IMR-90 (cell line): ENCODE measurements at regions not wholly inside any gene's neighbourhood (a gene's known extent, or its start where the extent isn't known, plus 50 kb on each side); places are given as distances from the start of the nearest gene placed in this dataset.

ENCODE experiments used
- ATAC-seq: fragments of 200-7000 bp; cut with Tn5 transposase; 2 replicates; pipeline ENCODE4 v1.9.1; 2020; ENCODE audit warnings: low read depth, mild to moderate bottlenecking, moderate library complexity
- BruUV-seq: library from RNA; stranded (reverse); fragments of 400-500 nt; replicated peaks from 2 replicates; lab custom pipeline; 2021; lab: Mats Ljungman, UMichigan
- CTCF ChIA-PET: fragments of 300-600 bp; formaldehyde crosslinking; extraction: SDS; loops from one replicate; lab custom pipeline; 2021; ENCODE audit warnings: antibody characterized with exemption; lab: Yijun Ruan, JAX
- POLR2A ChIA-PET: fragments of 300-600 bp; sonication (Branson Sonifier 250); formaldehyde crosslinking; loops from one replicate; lab custom pipeline; 2022; ENCODE audit warnings: antibody characterized with exemption; ENCODE audit not compliant: unreplicated experiment; lab: Charles Lee
- DNase-seq: peaks from one replicate; pipeline ENCODE4 v3.0.0; 2013
- H2AFZ ChIP-seq: replicated peaks from 2 replicates; pipeline ENCODE3; 2013; ENCODE audit warnings: low read length, mild to moderate bottlenecking; ENCODE audit not compliant: poor library complexity
- H2AK5ac ChIP-seq: 2 replicates; pipeline ENCODE4 v1.6.1; 2013; ENCODE audit warnings: low read depth, low read length, inconsistent platforms
- H2AK9ac ChIP-seq: replicated peaks from 2 replicates; pipeline ENCODE3; 2013; ENCODE audit warnings: mild to moderate bottlenecking, low read depth, low read length, moderate library complexity; ENCODE audit not compliant: poor library complexity
- H2BK120ac ChIP-seq: 2 replicates; pipeline ENCODE4 v1.6.1; 2013; ENCODE audit warnings: low read depth, low read length, inconsistent platforms
- H2BK15ac ChIP-seq: 3 replicates; pipeline ENCODE4 v1.6.1; 2013; ENCODE audit warnings: low read depth, low read length, inconsistent platforms
- H2BK20ac ChIP-seq: 2 replicates; pipeline ENCODE4 v1.6.1; 2013; ENCODE audit warnings: low read depth, mild to moderate bottlenecking, inconsistent platforms, low read length, moderate library complexity
- H2BK5ac ChIP-seq: 2 replicates; pipeline ENCODE4 v1.6.1; 2013; ENCODE audit warnings: mild to moderate bottlenecking, low read depth, low read length, inconsistent platforms; ENCODE audit not compliant: poor library complexity, severe bottlenecking
- H3K14ac ChIP-seq: replicated peaks from 2 replicates; pipeline ENCODE4 v1.6.1; 2013; ENCODE audit warnings: low read depth, low read length, inconsistent platforms
- H3K18ac ChIP-seq: 2 replicates; pipeline ENCODE4 v1.6.1; 2013; ENCODE audit warnings: low read depth, low read length, control low read depth
- H3K23ac ChIP-seq: 2 replicates; pipeline ENCODE4 v1.6.1; 2013; ENCODE audit warnings: low read depth, low read length, inconsistent platforms
- H3K27ac ChIP-seq: 2 replicates; pipeline ENCODE4 v1.5.1; 2013; ENCODE audit warnings: mild to moderate bottlenecking, control low read depth, low read length; ENCODE audit not compliant: insufficient read depth
- H3K27me3 ChIP-seq: 2 replicates; pipeline ENCODE4 v1.6.1; 2013; ENCODE audit warnings: low read length; ENCODE audit not compliant: control insufficient read depth, insufficient read depth
- H3K36me3 ChIP-seq: 2 replicates; pipeline ENCODE4 v1.6.1; 2013; ENCODE audit warnings: low read length, mixed read lengths; ENCODE audit not compliant: control insufficient read depth, insufficient read depth
- H3K4ac ChIP-seq: 2 replicates; pipeline ENCODE4 v1.6.1; 2013; ENCODE audit warnings: low read depth, low read length, inconsistent platforms
- H3K4me1 ChIP-seq: 2 replicates; pipeline ENCODE4 v1.6.1; 2013; ENCODE audit warnings: low read length, mixed read lengths; ENCODE audit not compliant: control insufficient read depth, insufficient read depth
- H3K4me2 ChIP-seq: 2 replicates; pipeline ENCODE4 v1.6.1; 2013; ENCODE audit warnings: low read depth, mild to moderate bottlenecking, control low read depth, low read length, moderate library complexity
- H3K4me3 ChIP-seq: 2 replicates; pipeline ENCODE4 v1.5.1; 2013; ENCODE audit warnings: low read depth, mild to moderate bottlenecking, control low read depth, low read length, moderate library complexity; ENCODE audit not compliant: insufficient read depth
- H3K56ac ChIP-seq: 2 replicates; pipeline ENCODE4 v1.6.1; 2013; ENCODE audit warnings: low read length, inconsistent platforms; ENCODE audit not compliant: insufficient read depth; ENCODE audit errors: extremely low read depth
- H3K79me1 ChIP-seq, 2 experiments: 2 replicates each; pipeline ENCODE4 v1.6.1; 2013; ENCODE audit warnings: low read length in 2 of 2, inconsistent platforms in 1 of 2, low read depth in 1 of 2
- H3K9ac ChIP-seq: 2 replicates; pipeline ENCODE4 v1.6.1; 2013; ENCODE audit warnings: low read depth, low read length, control low read depth
- H3K9me1 ChIP-seq: 2 replicates; pipeline ENCODE4 v1.6.1; 2013; ENCODE audit warnings: low read length, inconsistent platforms; ENCODE audit not compliant: insufficient read depth
- H3K9me3 ChIP-seq: 2 replicates; pipeline ENCODE4 v1.6.1; 2013; ENCODE audit warnings: low read length; ENCODE audit not compliant: control insufficient read depth, insufficient read depth
- H4K20me1 ChIP-seq: 2 replicates; pipeline ENCODE4 v1.6.1; 2013; ENCODE audit warnings: low read length, inconsistent platforms; ENCODE audit not compliant: insufficient read depth
- H4K5ac ChIP-seq: 2 replicates; pipeline ENCODE4 v1.6.1; 2013; ENCODE audit warnings: mild to moderate bottlenecking, low read depth, low read length, control low read depth
- H4K8ac ChIP-seq, 2 experiments: 2 replicates each; pipeline ENCODE4 v1.6.1; 2013; ENCODE audit warnings: low read depth in 2 of 2, low read length in 2 of 2, control low read depth in 1 of 2, inconsistent platforms in 1 of 2
- H4K91ac ChIP-seq: 2 replicates; pipeline ENCODE4 v1.6.1; 2013; ENCODE audit warnings: low read depth, low read length, inconsistent platforms; ENCODE audit not compliant: insufficient read depth
- BHLHE40 ChIP-seq: fragments of 150-350 bp; IDR thresholded peaks from 2 replicates; pipeline ENCODE4 v1.6.1; 2016; ENCODE audit warnings: mild to moderate bottlenecking, low read depth, low read length
- CEBPB ChIP-seq: IDR thresholded peaks from 2 replicates; pipeline ENCODE4 v1.6.1; 2012; ENCODE audit warnings: low read depth, low read length, improper control_type of control experiment
- CHD1 ChIP-seq: IDR thresholded peaks from 2 replicates; pipeline ENCODE4 v1.6.1; 2012; ENCODE audit warnings: low read depth, low read length, improper control_type of control experiment
- CTCF ChIP-seq: conservative IDR thresholded peaks from 2 replicates; pipeline ENCODE4 v1.5.1; 2012; ENCODE audit warnings: mild to moderate bottlenecking, low read depth, low read length, improper control_type of control experiment
- FOS ChIP-seq: fragments of 150-350 bp; IDR thresholded peaks from 2 replicates; pipeline ENCODE4 v1.6.1; 2016; ENCODE audit warnings: low read depth, low read length
- MAFK ChIP-seq: IDR thresholded peaks from 2 replicates; pipeline ENCODE4 v1.6.1; 2012; ENCODE audit warnings: low read depth, low read length, improper control_type of control experiment
- MAZ ChIP-seq: IDR thresholded peaks from 2 replicates; pipeline ENCODE4 v1.6.1; 2012; ENCODE audit warnings: low read depth, mild to moderate bottlenecking, low read length, improper control_type of control experiment, moderate library complexity, borderline replicate concordance
- MXI1 ChIP-seq: IDR thresholded peaks from 2 replicates; pipeline ENCODE4 v1.6.1; 2012; ENCODE audit warnings: low read depth, mild to moderate bottlenecking, low read length, moderate library complexity, borderline replicate concordance
- NFE2L2 ChIP-seq: fragments of 150-350 bp; IDR thresholded peaks from 2 replicates; pipeline ENCODE4 v1.6.1; 2016; ENCODE audit warnings: low read depth, mild to moderate bottlenecking, low read length
- POLR2A ChIP-seq: IDR thresholded peaks from 2 replicates; pipeline ENCODE4 v1.6.1; 2012; ENCODE audit warnings: mild to moderate bottlenecking, low read depth, low read length
- RAD21 ChIP-seq: IDR thresholded peaks from 2 replicates; pipeline ENCODE4 v1.6.1; 2012; ENCODE audit warnings: low read length, improper control_type of control experiment
- RCOR1 ChIP-seq: IDR thresholded peaks from 2 replicates; pipeline ENCODE4 v1.6.1; 2012; ENCODE audit warnings: mild to moderate bottlenecking, low read length, improper control_type of control experiment; ENCODE audit not compliant: insufficient replicate concordance
- RFX5 ChIP-seq: IDR thresholded peaks from 2 replicates; pipeline ENCODE4 v1.8.0; 2012; ENCODE audit warnings: low read depth, mild to moderate bottlenecking, low read length, moderate library complexity
- SMC3 ChIP-seq: fragments of 150-350 bp; IDR thresholded peaks from 2 replicates; pipeline ENCODE4 v1.6.1; 2016; ENCODE audit warnings: low read depth, mild to moderate bottlenecking, antibody characterized with exemption, low read length, moderate library complexity
- USF2 ChIP-seq: fragments of 150-350 bp; IDR thresholded peaks from 2 replicates; pipeline ENCODE4 v1.6.1; 2017; ENCODE audit warnings: mild to moderate bottlenecking, antibody characterized with exemption, low read length, low read depth
- WGBS, 2 experiments: methylation state at CpG; one replicate each; pipeline versions ENCODE4 v1.1.5 to v1.1.7; 2013; ENCODE audit warnings: missing lambda C conversion rate in 2 of 2; ENCODE audit not compliant: insufficient read length in 1 of 2; ENCODE audit errors: extremely low coverage in 2 of 2; 5-methylcytosine and 5-hydroxymethylcytosine counted together
- dilution Hi-C: fragments of 300-500 bp; cut with HindIII; formaldehyde crosslinking; loops from one replicate; pipeline ENCODE4 v1.14.3; 2018; ENCODE audit warnings: low sequenced_read_pairs; ENCODE audit not compliant: unreplicated experiment
- in situ Hi-C: fragments of 300-500 bp; cut with MboI; formaldehyde crosslinking; loops from 3 replicates; pipeline ENCODE4 v1.14.3; 2019; ENCODE audit warnings: low sequenced_read_pairs, inconsistent platforms, mixed read lengths
- intact Hi-C: fragments of 100-400 bp; cut with micrococcal nuclease; formaldehyde crosslinking; loops from 2 replicates; pipeline ENCODE4 v1.10.0; 2022
- TF ChIP-seq, protein P1 (sequence below): fragments of 150-350 bp; IDR thresholded peaks from 2 replicates; pipeline ENCODE4 v1.6.1; 2016; ENCODE audit warnings: low read depth, mild to moderate bottlenecking, low read length, moderate library complexity, borderline replicate concordance

DNA sequence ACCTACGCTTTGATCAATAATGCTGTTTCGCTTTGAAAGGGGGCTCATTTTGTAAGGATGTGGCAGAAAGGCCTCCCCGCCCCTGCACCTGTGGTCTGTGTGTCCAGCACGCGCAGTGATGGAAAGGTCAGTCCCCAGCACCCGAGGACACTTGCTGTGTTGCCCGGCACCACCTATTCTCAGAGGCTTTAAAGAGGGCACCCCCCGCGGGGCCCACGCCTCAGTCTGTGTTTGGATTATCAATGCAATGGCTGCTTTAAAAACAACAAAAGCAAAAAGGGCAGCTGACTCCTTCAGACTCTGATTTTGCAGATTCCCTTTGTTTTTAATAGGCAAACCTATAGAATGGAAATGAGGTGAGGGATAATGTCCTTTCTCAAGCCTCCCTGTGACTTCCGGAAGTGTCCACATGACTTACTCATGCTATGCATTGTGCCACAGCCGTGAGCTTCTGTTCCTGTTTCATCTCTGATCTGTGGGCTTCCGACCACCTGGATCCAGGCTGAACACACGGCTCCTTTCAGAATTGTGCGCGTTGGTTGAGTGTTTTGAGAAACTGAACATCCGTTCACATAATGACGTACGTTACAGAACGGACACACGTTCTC lies 416.2 kb downstream of the IRX2 start:
- no peaks in the 10 kb centered on the region for H3K9me1 ChIP-seq
- H3K56ac ChIP-seq = no peak overlapping the region
- H4K20me1 ChIP-seq = no peaks in the 10 kb centered on the region
- intact Hi-C loops = no loop called here
- H2BK120ac ChIP-seq = no peak overlapping the region
- 71% methylated on average over 9 of the region's 21 CpGs; no CpG with 5 or more reads in 1 of the 2 experiments for WGBS, 2 experiments
- H3K18ac ChIP-seq = no peak overlapping the region
- ChIA-PET CTCF (no interaction called here), POLR2A (no interaction called here)
- H2BK5ac ChIP-seq = no peak overlapping the region
- no peak overlapping the region for H4K91ac ChIP-seq
- H2AFZ ChIP-seq = no peak overlapping the region
- no peak for ATAC-seq
- no peaks in the 10 kb centered on the region for H3K4me1 ChIP-seq
- H3K27me3 ChIP-seq = no peaks in the 10 kb centered on the region
- H3K79me1 ChIP-seq = no peaks in the 10 kb centered on the region
- no peak overlapping the region for H3K9ac ChIP-seq
- no peak overlapping the region for H4K5ac ChIP-seq
- DNase-seq = no peak
- no peak overlapping the region for H3K4me2 ChIP-seq
- peaks cover 48% of the 10 kb centered on the region for H3K9me3 ChIP-seq
- no peak overlapping the region for H2BK20ac ChIP-seq
- BruUV-seq = no TSS peak
- H3K4me3 ChIP-seq = no peak overlapping the region
- H2BK15ac ChIP-seq = no peak overlapping the region
- in situ Hi-C loops = no loop called here
- TF ChIP-seq MAFK (no peak), CTCF (no peak), RAD21 (no peak), RCOR1 (no peak), RFX5 (no peak), USF2 (no peak), MXI1 (no peak), CEBPB (no peak), SMC3 (no peak), BHLHE40 (no peak), NFE2L2 (no peak), MAZ (no peak), CHD1 (no peak), POLR2A (no peak), FOS (no peak)
- TF ChIP-seq, protein P1, sequence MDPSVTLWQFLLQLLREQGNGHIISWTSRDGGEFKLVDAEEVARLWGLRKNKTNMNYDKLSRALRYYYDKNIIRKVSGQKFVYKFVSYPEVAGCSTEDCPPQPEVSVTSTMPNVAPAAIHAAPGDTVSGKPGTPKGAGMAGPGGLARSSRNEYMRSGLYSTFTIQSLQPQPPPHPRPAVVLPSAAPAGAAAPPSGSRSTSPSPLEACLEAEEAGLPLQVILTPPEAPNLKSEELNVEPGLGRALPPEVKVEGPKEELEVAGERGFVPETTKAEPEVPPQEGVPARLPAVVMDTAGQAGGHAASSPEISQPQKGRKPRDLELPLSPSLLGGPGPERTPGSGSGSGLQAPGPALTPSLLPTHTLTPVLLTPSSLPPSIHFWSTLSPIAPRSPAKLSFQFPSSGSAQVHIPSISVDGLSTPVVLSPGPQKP = no peak
- H3K4ac ChIP-seq = no peak overlapping the region
- no peak overlapping the region for H2AK5ac ChIP-seq
- H2AK9ac ChIP-seq = no peak overlapping the region
- no peak overlapping the region for H3K27ac ChIP-seq
- no peak overlapping the region for H3K23ac ChIP-seq
- dilution Hi-C loops = no loop called here
- H4K8ac ChIP-seq = no peak overlapping the region
- no peak overlapping the region for H3K14ac ChIP-seq
- H3K36me3 ChIP-seq = no peaks in the 10 kb centered on the region
